MM.1S (cell line): ENCODE measurements at regions not wholly inside any gene's neighbourhood (a gene's known extent, or its start where the extent isn't known, plus 50 kb on each side); places are given as distances from the start of the nearest gene placed in this dataset.

Source experiments
- DNase-seq: peaks from one replicate; pipeline ENCODE4 v3.0.0-alpha.2; 2015
- H2AFZ ChIP-seq: fragments of 300-600 bp; sonication (generic); 2 replicates; pipeline ENCODE4 v1.6.0; 2016; ENCODE audit warnings: antibody characterized with exemption, low read length
- H3F3A ChIP-seq: fragments of 300-600 bp; sonication (generic); 2 replicates; pipeline ENCODE4 v1.6.1; 2016; ENCODE audit warnings: mild to moderate bottlenecking, antibody characterized with exemption, low read length, moderate library complexity, mixed read lengths; ENCODE audit not compliant: insufficient read depth
- H3K27ac ChIP-seq: fragments of 300-600 bp; sonication (generic); 2 replicates; pipeline ENCODE4 v1.5.1; 2016; ENCODE audit warnings: mild to moderate bottlenecking, low read length
- H3K27me3 ChIP-seq: fragments of 300-600 bp; sonication (generic); replicated peaks from 2 replicates; pipeline ENCODE4 v1.6.0; 2016; ENCODE audit warnings: low read length; ENCODE audit not compliant: insufficient read depth
- H3K36me3 ChIP-seq: fragments of 300-600 bp; sonication (generic); replicated peaks from 2 replicates; pipeline ENCODE4 v1.6.1; 2016; ENCODE audit warnings: mild to moderate bottlenecking, low read length, mixed read lengths; ENCODE audit not compliant: insufficient read depth
- H3K4me1 ChIP-seq: fragments of 300-600 bp; sonication (generic); 2 replicates; pipeline ENCODE4 v1.6.1; 2016; ENCODE audit warnings: low read length, mixed read lengths
- H3K4me2 ChIP-seq: fragments of 300-600 bp; sonication (generic); 2 replicates; pipeline ENCODE4 v1.6.0; 2016; ENCODE audit warnings: low read depth, low read length
- H3K4me3 ChIP-seq: fragments of 300-600 bp; sonication (generic); 2 replicates; pipeline ENCODE4 v1.5.1; 2016; ENCODE audit warnings: low read length, mixed read lengths
- H3K79me2 ChIP-seq: fragments of 300-600 bp; sonication (generic); 2 replicates; pipeline ENCODE4 v1.6.1; 2016; ENCODE audit warnings: mixed run types, low read length, mixed read lengths
- H3K9ac ChIP-seq: fragments of 300-600 bp; sonication (generic); 2 replicates; pipeline ENCODE4 v1.6.1; 2016; ENCODE audit warnings: low read length, mixed read lengths
- H3K9me2 ChIP-seq: fragments of 300-600 bp; sonication (generic); replicated peaks from 2 replicates; pipeline ENCODE4 v1.6.1; 2016; ENCODE audit warnings: mild to moderate bottlenecking, low read length, mixed read lengths; ENCODE audit not compliant: insufficient read depth
- H3K9me3 ChIP-seq: fragments of 300-600 bp; sonication (generic); replicated peaks from 2 replicates; pipeline ENCODE4 v1.6.1; 2016; ENCODE audit warnings: mild to moderate bottlenecking, low read length, mixed read lengths; ENCODE audit not compliant: insufficient read depth
- H4K20me1 ChIP-seq: fragments of 300-600 bp; sonication (generic); 2 replicates; pipeline ENCODE4 v1.6.1; 2016; ENCODE audit warnings: mild to moderate bottlenecking, low read length, moderate library complexity, mixed read lengths; ENCODE audit not compliant: insufficient read depth
- EZH2 ChIP-seq: fragments of 300-600 bp; sonication (generic); optimal IDR thresholded peaks from 2 replicates; pipeline ENCODE3; 2017; ENCODE audit warnings: low read depth, mild to moderate bottlenecking, antibody characterized with exemption, low read length, mixed read lengths
- EZH2phosphoT487 ChIP-seq: fragments of 300-600 bp; sonication (generic); IDR thresholded peaks from 2 replicates; pipeline ENCODE4 v1.6.1; 2018; ENCODE audit warnings: antibody characterized with exemption, low read length
- TF ChIP-seq, protein P1 (sequence below): fragments of 300-600 bp; sonication (generic); IDR thresholded peaks from 2 replicates; pipeline ENCODE4 v1.5.1; 2016; ENCODE audit warnings: antibody characterized with exemption, low read length, mixed read lengths

DNA sequence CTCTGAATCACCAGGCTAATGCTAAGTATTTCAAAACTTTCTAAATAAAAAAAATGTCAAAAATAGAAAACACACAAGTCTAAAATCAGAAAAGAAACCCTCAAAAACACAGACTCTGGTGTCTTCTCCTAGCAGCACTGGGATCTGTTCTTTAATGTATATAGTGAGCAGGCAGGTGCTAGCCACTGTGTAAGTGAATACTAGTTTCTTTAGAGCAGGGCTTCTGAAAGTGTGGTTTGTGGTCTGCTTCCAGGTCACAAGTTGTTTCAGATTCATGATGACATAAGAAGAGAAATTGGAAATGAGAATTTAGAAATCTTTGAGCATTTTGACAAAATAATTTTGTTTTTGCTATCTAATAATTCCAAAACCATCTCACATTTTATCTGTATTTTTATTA, 763.1 kb downstream of the USP25 start:
- Histone ChIP-seq H3K9me3 (no peaks in the 10 kb centered on the region), H2AFZ (no peak overlapping the region), H3K4me3 (no peak overlapping the region), H3K9me2 (no peaks in the 10 kb centered on the region), H3K4me1 (peaks cover 18% of the 10 kb centered on the region), H3K36me3 (no peaks in the 10 kb centered on the region), H3K27me3 (peaks cover 47% of the 10 kb centered on the region), H3K27ac (peak overlapping the region; percentile 35; the same call in 1 of the 2 replicates), H3K9ac (no peak overlapping the region), H3K4me2 (peak overlapping the region; percentile 43; the same call in 1 of the 2 replicates), H3F3A (peaks cover 6% of the 10 kb centered on the region), H3K79me2 (no peaks in the 10 kb centered on the region), H4K20me1 (no peaks in the 10 kb centered on the region)
- no peak for TF ChIP-seq EZH2phosphoT487
- peak; percentile 91 for DNase-seq

- H3K27ac ChIP-seq, result no peak overlapping the region
- H2AFZ ChIP-seq, result no peak overlapping the region
- no peaks in the 10 kb centered on the region for H3K9me2 ChIP-seq
- no peaks in the 10 kb centered on the region for H3K36me3 ChIP-seq
- H3K79me2 ChIP-seq, result no peaks in the 10 kb centered on the region
- H3F3A ChIP-seq, result peaks cover 6% of the 10 kb centered on the region
- H3K4me2 ChIP-seq, result no peak overlapping the region
- no peak overlapping the region for H3K9ac ChIP-seq
- H3K27me3 ChIP-seq, result peaks cover 64% of the 10 kb centered on the region
- H3K4me3 ChIP-seq, result no peak overlapping the region
- no peaks in the 10 kb centered on the region for H3K9me3 ChIP-seq
- no peak for DNase-seq
- no peaks in the 10 kb centered on the region for H4K20me1 ChIP-seq
- TF ChIP-seq, protein P1, sequence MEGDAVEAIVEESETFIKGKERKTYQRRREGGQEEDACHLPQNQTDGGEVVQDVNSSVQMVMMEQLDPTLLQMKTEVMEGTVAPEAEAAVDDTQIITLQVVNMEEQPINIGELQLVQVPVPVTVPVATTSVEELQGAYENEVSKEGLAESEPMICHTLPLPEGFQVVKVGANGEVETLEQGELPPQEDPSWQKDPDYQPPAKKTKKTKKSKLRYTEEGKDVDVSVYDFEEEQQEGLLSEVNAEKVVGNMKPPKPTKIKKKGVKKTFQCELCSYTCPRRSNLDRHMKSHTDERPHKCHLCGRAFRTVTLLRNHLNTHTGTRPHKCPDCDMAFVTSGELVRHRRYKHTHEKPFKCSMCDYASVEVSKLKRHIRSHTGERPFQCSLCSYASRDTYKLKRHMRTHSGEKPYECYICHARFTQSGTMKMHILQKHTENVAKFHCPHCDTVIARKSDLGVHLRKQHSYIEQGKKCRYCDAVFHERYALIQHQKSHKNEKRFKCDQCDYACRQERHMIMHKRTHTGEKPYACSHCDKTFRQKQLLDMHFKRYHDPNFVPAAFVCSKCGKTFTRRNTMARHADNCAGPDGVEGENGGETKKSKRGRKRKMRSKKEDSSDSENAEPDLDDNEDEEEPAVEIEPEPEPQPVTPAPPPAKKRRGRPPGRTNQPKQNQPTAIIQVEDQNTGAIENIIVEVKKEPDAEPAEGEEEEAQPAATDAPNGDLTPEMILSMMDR, result no peak
- TF ChIP-seq EZH2 (no peak), EZH2phosphoT487 (no peak)
- peaks cover 17% of the 10 kb centered on the region for H3K4me1 ChIP-seq
Observed at GRCh38 chr21:16496609-16497008, 766.8 kb downstream of the USP25 start.

- Histone ChIP-seq H3K9ac (no peak overlapping the region), H3K4me1 (peaks cover 9% of the 10 kb centered on the region), H3K4me2 (no peak overlapping the region), H4K20me1 (no peaks in the 10 kb centered on the region), H3K9me3 (no peaks in the 10 kb centered on the region), H3K9me2 (no peaks in the 10 kb centered on the region), H3K79me2 (no peaks in the 10 kb centered on the region), H3K4me3 (no peak overlapping the region), H3K36me3 (no peaks in the 10 kb centered on the region), H3F3A (no peaks in the 10 kb centered on the region), H3K27me3 (peaks cover 60% of the 10 kb centered on the region), H3K27ac (no peak overlapping the region), H2AFZ (no peak overlapping the region)
- no peak for DNase-seq
- TF ChIP-seq EZH2 (no peak), EZH2phosphoT487 (no peak)
- TF ChIP-seq, protein P1, result no peak
Observed at GRCh38 chr21:16500271-16500670, 770.5 kb downstream of the USP25 start.

- TF ChIP-seq, protein P1, result no peak
- TF ChIP-seq EZH2 (no peak), EZH2phosphoT487 (no peak)
- Histone ChIP-seq H4K20me1 (no peaks in the 10 kb centered on the region), H3K27ac (no peak overlapping the region), H3K27me3 (peaks cover 42% of the 10 kb centered on the region), H2AFZ (no peak overlapping the region), H3K79me2 (no peaks in the 10 kb centered on the region), H3K9me2 (no peaks in the 10 kb centered on the region), H3K36me3 (no peaks in the 10 kb centered on the region), H3K9ac (no peak overlapping the region), H3K4me3 (peak overlapping the region; percentile 12; the same call in 1 of the 2 replicates), H3K4me1 (peaks cover 9% of the 10 kb centered on the region), H3K4me2 (peak overlapping the region; percentile 44), H3K9me3 (no peaks in the 10 kb centered on the region), H3F3A (no peaks in the 10 kb centered on the region)
- DNase-seq, result peak; percentile 65
Observed at GRCh38 chr21:16502273-16502672, 772.5 kb downstream of the USP25 start.
